ENCODE measurements at regions not wholly inside any gene's neighbourhood (a gene's known extent, or its start where the extent isn't known, plus 50 kb on each side); places are given as distances from the start of the nearest gene placed in this dataset.
"Not testable (repeated sequence)": the region's sequence is repeated elsewhere in the genome, so short reads cannot be mapped to it uniquely, and the experiment has no call there.

GRCh38 chrX:1020634-1021166, 191.7 kb downstream of the CRLF2 start:
- TF ChIP-seq CTCF (IDR thresholded peaks at IDR 0.05), result no peak
- DNase-seq, result no peak
- no peaks in the 10 kb centered on the region for H3K36me3 Mint-ChIP-seq (ENCODE audit: low read depth)
- peaks cover 5% of the 10 kb centered on the region for H3K9me3 Mint-ChIP-seq
- no peak overlapping the region for H3K27ac Mint-ChIP-seq
- H3K4me1 Mint-ChIP-seq, result no peaks in the 10 kb centered on the region
- peaks cover 6% of the 10 kb centered on the region for H3K27me3 Mint-ChIP-seq (ENCODE audit: low read depth, poor library complexity)
- no peak overlapping the region for H3K4me3 Mint-ChIP-seq

GRCh38 chrX:1016926-1017325, 195.5 kb downstream of the CRLF2 start:
- not testable (repeated sequence) for H3K36me3 Mint-ChIP-seq (ENCODE audit: low read depth); H3K9me3 Mint-ChIP-seq; DNase-seq; H3K4me3 Mint-ChIP-seq; H3K4me1 Mint-ChIP-seq; H3K27me3 Mint-ChIP-seq (ENCODE audit: low read depth, poor library complexity); H3K27ac Mint-ChIP-seq

GRCh38 chrX:1016281-1016680, 196.2 kb downstream of the CRLF2 start:
- not testable (repeated sequence) for H3K27me3 Mint-ChIP-seq (ENCODE audit: low read depth, poor library complexity); H3K4me3 Mint-ChIP-seq; DNase-seq; H3K36me3 Mint-ChIP-seq (ENCODE audit: low read depth); H3K27ac Mint-ChIP-seq; H3K4me1 Mint-ChIP-seq; H3K9me3 Mint-ChIP-seq

- H3K4me1 Mint-ChIP-seq, result peaks cover 18% of the 10 kb centered on the region
- H3K36me3 Mint-ChIP-seq (ENCODE audit: low read depth), result no peaks in the 10 kb centered on the region
- H3K9me3 Mint-ChIP-seq, result no peaks in the 10 kb centered on the region
- no peak overlapping the region for H3K4me3 Mint-ChIP-seq
- H3K27ac Mint-ChIP-seq, result no peak overlapping the region
- peaks cover 10% of the 10 kb centered on the region for H3K27me3 Mint-ChIP-seq (ENCODE audit: low read depth, poor library complexity)
- no peak for DNase-seq
- no peak for TF ChIP-seq CTCF (IDR thresholded peaks at IDR 0.05)
These were observed 199.7 kb downstream of the CRLF2 start for GRCh38 chrX:1012678-1013300.

- Mint-ChIP-seq H3K27me3 (ENCODE audit: low read depth, poor library complexity) (peaks cover 14% of the 10 kb centered on the region), H3K4me3 (no peak overlapping the region), H3K36me3 (ENCODE audit: low read depth) (no peaks in the 10 kb centered on the region), H3K9me3 (no peaks in the 10 kb centered on the region), H3K27ac (no peak overlapping the region), H3K4me1 (peaks cover 23% of the 10 kb centered on the region)
- TF ChIP-seq CTCF (IDR thresholded peaks at IDR 0.05), result no peak
- DNase-seq, result no peak
These were observed 200.7 kb downstream of the CRLF2 start for GRCh38 chrX:1011691-1012283.

- peaks cover 23% of the 10 kb centered on the region for H3K4me1 Mint-ChIP-seq
- peaks cover 17% of the 10 kb centered on the region for H3K27me3 Mint-ChIP-seq (ENCODE audit: low read depth, poor library complexity)
- no peaks in the 10 kb centered on the region for H3K36me3 Mint-ChIP-seq (ENCODE audit: low read depth)
- H3K27ac Mint-ChIP-seq, result peak overlapping the region; percentile 64
- no peaks in the 10 kb centered on the region for H3K9me3 Mint-ChIP-seq
- H3K4me3 Mint-ChIP-seq, result no peak overlapping the region
- peak; percentile 12 for DNase-seq
- TF ChIP-seq CTCF (IDR thresholded peaks at IDR 0.05), result no peak
These were observed 202.7 kb downstream of the CRLF2 start for GRCh38 chrX:1009771-1010170.
